Frontal cortex (tissue), 3 donors: ENCODE measurements at regions not wholly inside any gene's neighbourhood (a gene's known extent, or its start where the extent isn't known, plus 50 kb on each side); places are given as distances from the start of the nearest gene placed in this dataset.
"Not testable (repeated sequence)": the region's sequence is repeated elsewhere in the genome, so short reads cannot be mapped to it uniquely, and the experiment has no call there.

Source experiments
- DNase-seq, 2 donors: peaks; one replicate each; pipeline ENCODE4 v3.0.0; 2012; ENCODE audit warnings: low spot score in 2 of 2
- FAIRE-seq: peaks from 2 replicates; lab custom pipeline; 2012; peaks lifted over from hg19 to GRCh38; lab: Jason Lieb, UNC
- donor health status: control.
- donor health status: control.
- donor health status: control.

- not testable (repeated sequence) for FAIRE-seq, DNase-seq
Measured at GRCh38 chr16:73099601-73100000, 51.7 kb upstream of the ZFHX3 start.
